ENCODE measurements at regions not wholly inside any gene's neighbourhood (a gene's known extent, or its start where the extent isn't known, plus 50 kb on each side); places are given as distances from the start of the nearest gene placed in this dataset.

- no peak overlapping the region for H3K4me3 Mint-ChIP-seq
- DNase-seq (ENCODE audit: extremely low spot score, unreplicated experiment) = no peak
- peak overlapping the region; percentile 56 for H3K27ac Mint-ChIP-seq
- H3K4me1 Mint-ChIP-seq (ENCODE audit: unreplicated experiment) = peaks cover 32% of the 10 kb centered on the region
- H3K27me3 Mint-ChIP-seq = no peaks in the 10 kb centered on the region
- H3K9me3 Mint-ChIP-seq = no peaks in the 10 kb centered on the region
- no peak for TF ChIP-seq CTCF (conservative IDR thresholded peaks at IDR 0.05)
- peaks cover 19% of the 10 kb centered on the region for H3K36me3 Mint-ChIP-seq
Observed at GRCh38 chr12:124437617-124438436, 129.6 kb downstream of the NCOR2 start.

- H3K27ac Mint-ChIP-seq = no peak overlapping the region
- DNase-seq (ENCODE audit: extremely low spot score, unreplicated experiment) = no peak
- peaks cover 13% of the 10 kb centered on the region for H3K36me3 Mint-ChIP-seq
- no peak for TF ChIP-seq CTCF (conservative IDR thresholded peaks at IDR 0.05)
- peaks cover 26% of the 10 kb centered on the region for H3K4me1 Mint-ChIP-seq (ENCODE audit: unreplicated experiment)
- H3K27me3 Mint-ChIP-seq = no peaks in the 10 kb centered on the region
- H3K4me3 Mint-ChIP-seq = no peak overlapping the region
- H3K9me3 Mint-ChIP-seq = no peaks in the 10 kb centered on the region
Observed at GRCh38 chr12:124437121-124437520, 130.3 kb downstream of the NCOR2 start.

- no peak for DNase-seq (ENCODE audit: extremely low spot score, unreplicated experiment)
- peak overlapping the region; percentile 36 for H3K27ac Mint-ChIP-seq
- peaks cover 20% of the 10 kb centered on the region for H3K4me1 Mint-ChIP-seq (ENCODE audit: unreplicated experiment)
- no peak overlapping the region for H3K4me3 Mint-ChIP-seq
- no peak for TF ChIP-seq CTCF (conservative IDR thresholded peaks at IDR 0.05)
- peaks cover 8% of the 10 kb centered on the region for H3K36me3 Mint-ChIP-seq
- no peaks in the 10 kb centered on the region for H3K27me3 Mint-ChIP-seq
- no peaks in the 10 kb centered on the region for H3K9me3 Mint-ChIP-seq
Observed at GRCh38 chr12:124436366-124436765, 131.0 kb downstream of the NCOR2 start.

DNA sequence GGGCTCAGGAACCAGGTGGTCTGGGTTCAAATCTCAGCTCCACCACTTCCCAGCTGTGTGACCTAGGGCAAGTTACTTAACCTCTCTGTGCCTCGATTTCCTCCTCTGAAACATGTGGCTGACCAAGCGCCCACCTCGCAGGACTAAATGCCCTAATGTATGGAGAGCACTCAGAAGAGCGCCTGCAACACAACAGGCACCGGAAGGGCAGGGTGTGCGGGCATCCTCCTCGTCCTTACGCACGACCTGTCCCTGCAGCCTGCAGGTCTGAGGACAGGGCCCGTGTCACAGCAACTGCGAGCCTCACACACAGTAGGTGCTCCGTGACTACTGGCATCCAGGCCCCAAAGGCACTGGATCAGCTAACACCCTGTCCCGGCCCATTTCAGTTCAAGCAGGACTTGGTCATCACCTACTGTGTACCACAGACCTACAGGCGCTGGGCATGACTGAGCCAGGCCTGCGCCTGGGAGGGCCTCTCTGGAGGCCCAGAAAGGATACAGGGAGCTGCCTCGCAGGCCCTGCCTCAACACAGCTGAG, 131.5 kb downstream of the NCOR2 start:
- peaks cover 8% of the 10 kb centered on the region for H3K36me3 Mint-ChIP-seq
- no peak for DNase-seq (ENCODE audit: extremely low spot score, unreplicated experiment)
- H3K27me3 Mint-ChIP-seq = no peaks in the 10 kb centered on the region
- H3K4me3 Mint-ChIP-seq = no peak overlapping the region
- peaks cover 15% of the 10 kb centered on the region for H3K4me1 Mint-ChIP-seq (ENCODE audit: unreplicated experiment)
- no peak for TF ChIP-seq CTCF (conservative IDR thresholded peaks at IDR 0.05)
- H3K9me3 Mint-ChIP-seq = no peaks in the 10 kb centered on the region
- H3K27ac Mint-ChIP-seq = peak overlapping the region; percentile 65

GRCh38 chr12:124434951-124435805, 132.2 kb downstream of the NCOR2 start:
- TF ChIP-seq CTCF (conservative IDR thresholded peaks at IDR 0.05) = no peak
- no peak for DNase-seq (ENCODE audit: extremely low spot score, unreplicated experiment)
- H3K27ac Mint-ChIP-seq = peak overlapping the region; percentile 65
- H3K27me3 Mint-ChIP-seq = no peaks in the 10 kb centered on the region
- H3K36me3 Mint-ChIP-seq = peaks cover 9% of the 10 kb centered on the region
- no peaks in the 10 kb centered on the region for H3K9me3 Mint-ChIP-seq
- peaks cover 11% of the 10 kb centered on the region for H3K4me1 Mint-ChIP-seq (ENCODE audit: unreplicated experiment)
- H3K4me3 Mint-ChIP-seq = no peak overlapping the region
